NCI-H2227 treated with DMSO at 0.1 percent for 48 hours (cell line): ENCODE measurements at regions not wholly inside any gene's neighbourhood (a gene's known extent, or its start where the extent isn't known, plus 50 kb on each side); places are given as distances from the start of the nearest gene placed in this dataset.
A peak's percentile ranks its signal among the peaks of the same experiment; 100 is the strongest.

Experiments
- DNase-seq: peaks from one replicate; lab custom pipeline; 2025; lab: John Stamatoyannopoulos, UW

DNA sequence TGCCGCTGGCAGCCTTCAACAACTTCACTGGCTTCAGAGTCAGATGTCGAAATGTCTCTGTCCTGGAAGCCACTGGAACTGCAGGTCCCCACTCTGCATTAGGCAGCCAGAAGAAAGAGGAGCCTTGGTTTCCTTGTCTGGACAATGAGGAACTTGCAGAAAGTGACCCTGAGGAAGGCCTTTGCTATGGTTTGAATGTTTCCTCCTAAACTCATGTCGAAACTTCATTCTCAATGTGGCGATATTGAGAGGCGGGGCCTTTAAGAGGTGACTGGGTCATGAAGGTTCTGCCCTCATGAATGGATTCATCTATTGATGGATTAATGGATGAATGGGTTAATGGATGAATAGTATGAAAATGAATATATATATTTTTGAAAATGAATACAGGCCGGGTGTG, 61.6 kb upstream of the GPR26 start:
- no peak for DNase-seq

DNA sequence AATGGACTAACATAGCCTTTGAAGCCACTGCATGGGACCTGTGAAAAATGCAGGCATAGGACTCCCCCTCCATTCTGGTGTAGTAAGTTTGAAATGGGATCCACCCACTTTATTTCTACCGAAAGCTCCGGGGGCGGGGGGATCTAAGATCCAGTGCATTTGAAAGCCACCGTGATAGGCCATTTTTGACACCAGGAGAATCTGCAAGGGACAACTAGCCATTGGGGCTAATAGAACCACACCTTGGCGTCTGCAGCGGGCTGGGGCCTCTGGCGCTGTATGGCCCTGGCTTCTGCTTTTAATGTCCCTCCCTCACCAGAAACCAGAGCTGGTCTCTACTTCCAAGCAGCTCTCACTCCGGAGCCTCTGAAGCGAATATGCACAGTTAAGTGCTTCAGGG, 60.1 kb upstream of the GPR26 start:
- no peak for DNase-seq

DNA sequence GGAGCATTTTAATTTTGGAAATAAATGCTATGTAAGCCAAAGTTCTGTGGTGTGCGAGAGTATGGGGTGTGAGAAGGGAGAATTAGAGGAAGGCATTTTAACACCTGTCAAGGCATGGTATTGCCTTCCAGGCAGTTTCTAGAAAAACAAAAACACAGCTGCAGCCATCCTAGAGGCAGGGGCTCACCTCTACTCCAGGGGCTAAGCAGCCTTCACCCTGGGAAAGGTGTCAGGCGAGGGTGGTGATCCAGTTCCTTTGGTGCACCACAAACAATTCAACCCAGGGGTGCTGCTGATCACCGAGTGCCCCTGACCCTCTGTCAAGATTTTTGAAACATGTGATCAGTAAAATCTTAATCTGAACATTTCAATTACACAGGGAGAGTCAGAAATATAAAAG, 59.2 kb upstream of the GPR26 start:
- no peak for DNase-seq

DNA sequence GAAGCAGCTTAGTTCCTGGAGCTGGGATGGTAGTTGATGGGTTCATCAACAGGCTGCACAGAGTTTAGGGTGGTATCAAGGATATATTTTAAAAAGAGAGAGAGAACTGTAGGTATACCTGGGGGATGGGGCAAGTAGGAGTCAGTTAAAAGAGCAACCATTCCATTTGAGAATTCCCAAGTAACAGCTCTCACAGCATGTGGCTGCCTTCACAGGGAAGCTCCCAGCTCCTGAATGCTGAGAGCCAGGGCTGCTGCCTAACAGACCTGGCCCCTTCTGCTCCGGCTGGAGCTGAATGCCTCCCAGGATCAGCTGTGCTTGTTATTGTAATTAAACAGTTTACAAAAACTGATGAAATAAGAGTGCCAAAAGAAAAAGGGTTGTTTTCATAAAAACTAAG, 58.8 kb upstream of the GPR26 start:
- peak; percentile 1 for DNase-seq

DNA sequence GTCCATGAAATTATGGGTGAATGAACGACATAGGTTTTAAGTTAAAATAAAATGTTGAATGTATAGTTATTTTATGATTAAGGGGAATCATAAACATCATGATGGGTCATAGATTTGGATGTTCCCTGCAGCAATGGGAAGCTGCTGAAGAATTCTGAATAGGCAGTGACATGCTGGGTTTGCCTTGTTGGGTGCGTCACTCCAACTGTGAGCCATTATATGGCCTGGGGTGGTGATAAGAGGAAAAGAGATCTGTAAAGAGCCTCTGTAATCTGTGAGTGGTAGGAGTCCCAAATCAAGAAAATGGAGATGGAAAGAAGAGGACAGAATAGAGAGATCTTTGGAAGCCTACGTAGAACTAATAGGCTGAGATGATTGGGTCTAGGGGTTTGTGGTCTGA, 58.1 kb upstream of the GPR26 start:
- no peak for DNase-seq

DNA sequence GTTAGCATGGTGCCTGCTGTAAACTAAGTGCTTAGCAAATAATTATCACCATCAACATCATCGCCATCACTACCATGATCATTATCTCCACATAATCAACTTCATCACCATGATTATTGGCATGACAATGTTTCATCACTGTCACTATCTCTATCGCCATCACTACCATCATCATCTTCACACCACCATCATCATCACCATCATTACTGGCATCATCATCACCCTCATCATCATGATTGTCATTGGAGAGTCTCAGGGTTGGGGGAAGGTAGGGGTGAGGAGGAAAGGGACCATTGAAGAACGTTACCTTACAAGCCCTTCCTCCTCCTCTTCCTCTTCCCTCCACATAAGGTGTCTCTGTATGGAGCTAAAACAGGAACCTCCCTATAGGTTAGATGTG, 54.9 kb upstream of the GPR26 start:
- no peak for DNase-seq

DNA sequence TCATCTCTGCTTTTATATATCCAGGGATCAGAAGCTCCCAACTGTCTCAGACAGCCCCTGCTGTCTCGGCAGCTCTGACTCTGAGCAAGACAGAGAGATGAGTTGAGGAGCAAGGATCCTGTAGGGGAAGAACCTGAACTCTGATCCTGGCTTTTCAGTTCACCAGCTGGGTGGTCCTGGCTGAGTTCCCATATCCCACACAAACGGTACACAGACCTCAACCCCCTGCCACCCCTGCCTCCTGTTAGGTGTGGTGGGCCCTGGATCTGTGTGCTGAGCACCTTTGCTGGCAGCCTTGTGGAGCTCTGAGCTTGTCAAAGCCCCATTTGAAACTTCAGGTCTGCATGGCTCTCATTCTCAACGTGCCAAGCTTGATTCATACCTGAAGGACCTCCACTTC, 54.3 kb upstream of the GPR26 start:
- no peak for DNase-seq

DNA sequence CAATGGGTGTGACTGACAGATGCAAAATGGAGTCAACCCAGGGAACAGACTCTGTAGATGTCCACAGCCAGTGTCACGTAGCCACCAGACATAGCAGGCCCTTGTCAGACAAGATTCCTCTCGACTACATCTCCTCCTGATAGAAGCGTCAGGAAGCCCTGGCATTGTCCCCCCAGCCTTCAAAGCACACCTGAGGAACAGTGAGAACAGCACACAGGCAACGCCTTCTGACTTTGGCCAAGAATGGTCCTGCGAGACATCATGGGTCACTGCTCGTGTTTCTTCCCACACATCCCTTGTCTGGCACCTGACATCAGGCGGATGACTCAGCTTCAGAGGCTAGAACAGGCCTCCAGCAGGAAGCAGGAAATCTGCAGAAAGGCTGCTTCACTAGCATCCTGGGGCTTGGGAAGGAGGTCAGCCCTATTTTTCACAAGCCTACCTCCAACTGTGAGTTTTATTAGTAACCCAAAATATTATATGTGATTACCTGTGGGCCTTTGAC, 52.8 kb upstream of the GPR26 start:
- DNase-seq: no peak

DNA sequence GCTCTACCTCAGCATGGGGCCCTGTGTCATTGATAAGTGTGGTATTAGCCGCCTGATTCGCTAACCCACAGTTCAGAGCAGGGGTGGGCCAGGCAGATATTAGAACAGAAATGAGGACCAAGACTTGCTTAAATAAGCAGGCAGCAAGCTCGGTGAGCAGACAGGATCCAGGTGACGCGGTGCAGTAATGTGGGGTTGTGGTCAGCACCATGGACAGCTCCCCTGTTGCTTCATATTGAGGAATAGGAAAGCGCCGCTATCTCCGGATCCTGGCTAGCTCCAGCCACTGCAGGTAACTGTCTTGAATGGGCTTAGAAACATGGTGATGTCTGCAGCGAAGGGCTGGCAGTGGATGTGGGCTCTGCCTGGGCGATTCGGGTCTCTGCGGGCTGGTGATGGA, 51.3 kb upstream of the GPR26 start:
- DNase-seq: no peak
